NCI-H146 treated with DMSO at 0.1 percent for 48 hours (cell line): ENCODE measurements at regions not wholly inside any gene's neighbourhood (a gene's known extent, or its start where the extent isn't known, plus 50 kb on each side); places are given as distances from the start of the nearest gene placed in this dataset.
"Not testable (repeated sequence)": the region's sequence is repeated elsewhere in the genome, so short reads cannot be mapped to it uniquely, and the experiment has no call there.

Experiments used
- DNase-seq: peaks from one replicate; lab custom pipeline; 2025; ENCODE audit not compliant: unreplicated experiment; lab: John Stamatoyannopoulos, UW

GRCh38 chr10:60523371-60523770 lies 133.7 kb upstream of the ANK3 start:
- DNase-seq: not testable (repeated sequence)

DNA sequence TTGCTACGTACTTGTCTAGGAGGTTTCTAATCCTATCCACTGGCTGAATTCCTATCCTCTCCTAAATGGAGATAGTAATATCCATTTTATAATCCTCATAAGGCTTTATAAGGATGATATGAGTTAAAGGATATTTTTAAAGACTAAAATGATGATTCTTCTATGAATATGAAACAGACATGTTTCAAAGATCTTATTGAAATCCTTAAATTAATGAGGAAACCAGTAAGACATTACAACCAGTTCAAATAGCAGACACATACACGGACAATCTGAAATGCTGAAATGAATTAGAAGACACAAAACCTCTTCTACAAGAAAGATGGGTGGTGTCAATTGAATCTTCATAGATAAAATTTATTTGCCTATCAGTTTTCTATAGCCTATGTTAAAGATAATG lies 132.9 kb upstream of the ANK3 start:
- DNase-seq: no peak

GRCh38 chr10:60521974-60522405 lies 132.3 kb upstream of the ANK3 start:
- peak; percentile 98 for DNase-seq

DNA sequence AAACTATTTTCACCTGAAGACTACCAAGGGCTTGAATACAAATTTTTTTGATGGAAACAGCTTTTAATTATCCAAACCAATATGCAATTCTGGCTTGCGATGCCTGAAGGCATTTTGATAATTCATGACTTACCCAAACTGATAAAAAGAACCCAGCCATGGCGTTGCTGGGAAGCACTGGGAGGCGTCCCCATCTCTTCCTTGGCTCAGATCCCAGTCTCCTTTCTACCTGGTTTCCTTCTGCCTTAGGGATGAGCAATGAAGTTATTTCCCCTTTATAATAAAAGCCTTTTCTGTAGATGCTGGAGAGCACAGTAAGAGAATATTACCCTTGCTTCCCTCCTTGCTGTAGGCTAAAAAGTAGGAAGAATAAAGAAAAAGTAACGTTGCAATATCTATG lies 129.1 kb upstream of the ANK3 start:
- peak; percentile 85 for DNase-seq

DNA sequence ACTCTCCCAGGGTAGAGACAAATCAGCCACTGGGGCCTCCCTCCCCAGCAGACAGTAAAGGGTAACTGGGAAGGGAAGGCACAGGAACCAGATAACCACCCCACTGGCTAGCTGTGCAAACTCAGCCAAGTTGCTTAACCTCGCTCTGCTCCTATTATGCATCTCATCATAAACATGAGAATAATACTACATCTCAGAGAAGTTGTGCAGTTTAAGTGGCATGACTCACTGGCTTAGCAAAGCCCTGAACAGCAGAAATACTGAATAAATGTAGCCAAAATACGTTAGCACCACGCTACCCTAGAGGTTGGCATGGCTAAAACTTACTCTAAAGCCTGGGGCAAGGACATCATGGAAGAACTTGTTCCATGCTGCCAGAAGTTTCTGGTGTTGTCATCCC lies 128.1 kb upstream of the ANK3 start:
- no peak for DNase-seq

DNA sequence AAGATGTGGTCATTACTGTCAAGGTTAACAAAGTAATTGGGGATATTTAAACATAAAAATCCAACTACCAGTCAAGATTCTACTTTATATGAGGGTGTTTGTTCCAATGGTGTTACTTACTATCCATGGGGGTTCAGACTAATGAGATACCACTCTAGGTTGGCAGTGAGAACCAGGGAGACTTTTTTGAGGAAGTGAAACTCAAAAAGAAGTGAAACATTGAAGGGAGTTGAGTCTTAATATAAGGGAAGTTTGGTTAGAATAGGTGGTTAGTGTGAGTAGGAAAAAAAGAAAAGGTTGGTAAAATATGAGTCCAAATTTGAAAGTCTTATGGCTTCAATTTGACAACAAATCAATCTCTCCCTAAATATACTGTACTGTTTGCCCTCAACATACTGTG lies 123.6 kb upstream of the ANK3 start:
- DNase-seq: no peak

DNA sequence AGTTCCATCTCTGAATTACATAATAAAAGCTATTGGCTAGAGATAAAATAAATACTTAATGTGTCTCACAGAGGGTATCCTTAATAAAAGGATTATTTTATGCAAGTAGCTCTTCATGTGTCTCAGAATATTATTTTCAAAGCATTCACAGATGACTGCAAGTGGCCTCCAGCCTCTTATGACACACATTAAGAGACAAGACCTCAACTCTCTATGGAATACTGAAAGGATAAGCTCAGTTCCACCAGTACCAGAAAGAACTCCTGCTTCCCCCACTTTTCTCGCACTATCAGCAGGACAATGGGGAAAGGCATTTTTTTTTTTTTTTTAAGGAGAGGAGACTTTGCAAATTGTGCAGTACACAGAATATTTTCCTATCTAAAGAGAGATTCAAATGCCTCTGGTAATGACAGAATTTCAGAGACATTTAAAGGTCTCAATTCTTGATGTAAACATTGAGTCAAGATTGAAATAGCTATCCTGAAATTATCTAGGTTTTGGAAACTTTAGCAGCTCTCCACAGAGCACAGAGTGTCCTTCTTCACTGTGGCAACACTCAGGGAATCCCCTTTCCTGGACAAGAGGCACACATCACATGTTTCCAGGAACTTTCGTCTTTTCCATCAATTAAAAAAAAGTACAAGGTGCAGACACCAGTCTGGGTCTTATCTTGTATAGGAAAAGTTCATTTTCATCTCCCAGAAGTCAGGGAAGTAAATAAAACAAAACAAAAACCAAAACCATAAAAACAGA lies 122.0 kb upstream of the ANK3 start:
- no peak for DNase-seq

GRCh38 chr10:60508831-60509230 lies 119.2 kb upstream of the ANK3 start:
- DNase-seq: no peak

GRCh38 chr10:60508037-60508436 lies 118.4 kb upstream of the ANK3 start:
- DNase-seq: no peak

- no peak for DNase-seq
These were observed 112.9 kb upstream of the ANK3 start for GRCh38 chr10:60502621-60503020.

- DNase-seq: no peak
These were observed 109.3 kb upstream of the ANK3 start for GRCh38 chr10:60498985-60499384.

GRCh38 chr10:60497364-60497763 lies 107.7 kb upstream of the ANK3 start:
- DNase-seq: no peak

- no peak for DNase-seq
These were observed 106.5 kb upstream of the ANK3 start for GRCh38 chr10:60496181-60496580.

- peak; percentile 4 for DNase-seq
These were observed 105.8 kb upstream of the ANK3 start for GRCh38 chr10:60495338-60496055.

- no peak for DNase-seq
These were observed 105.1 kb upstream of the ANK3 start for GRCh38 chr10:60494774-60495173.

DNA sequence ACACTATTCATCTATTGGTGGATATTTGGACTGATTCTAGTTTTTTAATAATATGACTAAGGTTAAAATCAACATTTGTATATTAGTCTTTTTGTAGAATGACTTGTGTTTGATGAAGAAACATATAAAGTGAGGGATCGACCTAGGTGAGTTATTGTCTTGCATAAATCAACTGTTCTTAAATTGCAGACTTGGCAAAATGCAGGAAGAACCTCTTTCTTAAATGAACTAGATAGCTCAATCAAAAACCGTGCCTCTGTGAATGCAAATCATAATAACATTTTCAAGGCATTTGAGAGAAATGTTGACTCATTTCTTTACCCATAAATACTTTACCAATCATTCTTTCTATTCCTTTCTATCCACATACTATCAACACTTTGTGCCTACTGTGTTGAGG lies 101.5 kb upstream of the ANK3 start:
- no peak for DNase-seq

DNA sequence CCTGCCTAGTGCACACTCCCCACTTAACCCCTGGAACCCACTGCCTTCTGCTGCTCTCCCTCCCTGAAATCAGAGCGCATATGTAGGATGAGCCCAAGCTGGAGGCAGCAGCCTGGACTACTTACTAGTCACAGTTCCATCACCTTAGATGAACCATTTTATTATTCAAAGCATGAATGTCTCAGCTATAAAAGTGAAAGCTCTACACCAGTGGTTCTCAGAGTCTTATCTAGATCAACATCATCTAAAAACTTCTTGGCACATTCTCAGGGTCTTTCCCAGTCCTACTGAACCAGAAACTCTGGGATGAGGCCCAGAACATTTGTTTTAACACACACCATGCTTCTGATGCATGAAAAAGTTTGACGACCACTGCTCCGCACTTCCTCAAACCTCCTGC lies 100.3 kb upstream of the ANK3 start:
- no peak for DNase-seq

DNA sequence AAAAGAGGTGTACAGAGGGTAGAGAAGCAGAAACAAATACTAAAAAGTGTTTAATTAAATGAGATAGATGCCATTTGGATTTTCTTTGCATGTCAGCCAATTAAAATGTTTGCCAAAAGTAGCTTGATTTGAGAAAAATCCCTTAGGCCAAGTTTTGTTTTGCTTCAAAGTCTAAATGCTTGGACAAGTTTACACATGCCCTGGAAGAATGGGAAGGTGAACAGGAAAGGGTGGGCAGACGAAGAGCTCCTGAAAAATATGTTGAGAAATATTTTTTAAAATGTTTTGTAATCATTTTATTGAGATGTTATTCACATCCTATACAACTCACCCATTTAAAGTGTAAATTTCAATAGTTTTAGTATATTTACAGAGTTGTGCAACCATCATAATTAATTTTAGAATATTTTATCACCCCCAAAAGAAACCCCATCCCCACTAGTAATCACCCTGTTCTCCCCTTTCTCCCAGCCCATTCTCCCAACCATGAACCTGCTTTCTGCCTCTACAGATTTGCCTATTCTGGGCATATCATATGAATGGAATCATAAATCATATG lies 98.5 kb upstream of the ANK3 start:
- no peak for DNase-seq

GRCh38 chr10:60487543-60487942 lies 97.9 kb upstream of the ANK3 start:
- no peak for DNase-seq

GRCh38 chr10:60485025-60485424 lies 95.3 kb upstream of the ANK3 start:
- DNase-seq: no peak

DNA sequence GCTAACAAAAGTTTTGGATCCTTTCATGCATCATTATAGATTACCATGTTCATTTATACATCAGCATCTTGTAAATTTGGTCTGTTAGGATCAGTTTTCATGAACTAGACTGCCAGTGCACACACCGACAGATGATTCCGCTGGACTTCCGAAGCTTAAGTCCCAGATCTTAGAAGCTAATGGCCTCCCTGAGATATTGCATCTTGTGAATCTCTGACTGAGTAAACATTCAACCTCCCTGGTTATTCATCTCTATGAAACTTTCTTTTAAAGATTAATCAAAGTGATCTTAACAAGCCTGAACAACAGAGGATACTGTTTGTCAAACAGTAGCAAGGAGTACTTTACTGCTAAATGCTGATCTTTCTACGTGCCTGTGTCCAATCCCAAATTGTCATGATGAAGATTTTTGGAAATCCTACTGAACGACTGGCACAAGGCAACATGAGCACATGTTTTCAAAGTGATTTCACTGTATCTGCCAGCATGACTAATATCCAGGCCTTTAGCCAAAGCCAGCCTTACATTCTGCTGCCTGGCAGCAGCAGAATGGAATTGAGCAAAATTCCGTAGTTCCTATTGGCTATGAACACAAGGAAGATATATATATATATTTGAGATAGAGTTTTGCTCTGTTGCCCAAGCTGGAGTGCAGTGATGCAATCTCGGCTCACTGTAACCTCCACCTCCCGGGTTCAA lies 91.3 kb upstream of the ANK3 start:
- DNase-seq: no peak
